ENCODE measurements at regions not wholly inside any gene's neighbourhood (a gene's known extent, or its start where the extent isn't known, plus 50 kb on each side); places are given as distances from the start of the nearest gene placed in this dataset.
"Not testable (repeated sequence)": the region's sequence is repeated elsewhere in the genome, so short reads cannot be mapped to it uniquely, and the experiment has no call there.

- H3K9me3 ChIP-seq (ENCODE audit: low read depth), result no peaks in the 10 kb centered on the region
- no peak overlapping the region for H3K27ac ChIP-seq
- no peaks in the 10 kb centered on the region for H3K36me3 ChIP-seq
- no peaks in the 10 kb centered on the region for H3K27me3 ChIP-seq
- no peak for TF ChIP-seq CTCF (IDR thresholded peaks at IDR 0.05; ENCODE audit: low read depth, low read length)
- no peak overlapping the region for H3K4me3 ChIP-seq
- DNase-seq (ENCODE audit: low read depth in 1 of 2, low spot score in 1 of 2), result no peak
- H3K4me1 ChIP-seq (ENCODE audit: low read depth), result no peaks in the 10 kb centered on the region
Measured at GRCh38 chr19:56912401-56913112, 72.0 kb upstream of the PEG3 start.

GRCh38 chr19:56913113-56913455 lies 72.6 kb upstream of the PEG3 start:
- not testable (repeated sequence) for H3K4me3 ChIP-seq; H3K9me3 ChIP-seq (ENCODE audit: low read depth); H3K4me1 ChIP-seq (ENCODE audit: low read depth); H3K27ac ChIP-seq; H3K27me3 ChIP-seq; H3K36me3 ChIP-seq; DNase-seq (ENCODE audit: low read depth in 1 of 2, low spot score in 1 of 2)

- H3K36me3 ChIP-seq, result no peaks in the 10 kb centered on the region
- no peaks in the 10 kb centered on the region for H3K4me1 ChIP-seq (ENCODE audit: low read depth)
- no peak for TF ChIP-seq CTCF (IDR thresholded peaks at IDR 0.05; ENCODE audit: low read depth, low read length)
- no peak overlapping the region for H3K27ac ChIP-seq
- no peaks in the 10 kb centered on the region for H3K9me3 ChIP-seq (ENCODE audit: low read depth)
- DNase-seq (ENCODE audit: low read depth in 1 of 2, low spot score in 1 of 2), result no peak
- H3K4me3 ChIP-seq, result no peak overlapping the region
- H3K27me3 ChIP-seq, result no peaks in the 10 kb centered on the region
Measured at GRCh38 chr19:56916528-56916927, 76.0 kb upstream of the PEG3 start.

- Histone ChIP-seq H3K27ac (no peak overlapping the region), H3K4me3 (no peak overlapping the region), H3K36me3 (no peaks in the 10 kb centered on the region), H3K27me3 (no peaks in the 10 kb centered on the region), H3K4me1 (ENCODE audit: low read depth) (no peaks in the 10 kb centered on the region), H3K9me3 (ENCODE audit: low read depth) (no peaks in the 10 kb centered on the region)
- no peak for TF ChIP-seq CTCF (IDR thresholded peaks at IDR 0.05; ENCODE audit: low read depth, low read length)
- DNase-seq (ENCODE audit: low read depth in 1 of 2, low spot score in 1 of 2), result no peak
Measured at GRCh38 chr19:56917529-56917928, 77.0 kb upstream of the PEG3 start.

- TF ChIP-seq CTCF (IDR thresholded peaks at IDR 0.05; ENCODE audit: low read depth, low read length), result no peak
- Histone ChIP-seq H3K36me3 (no peaks in the 10 kb centered on the region), H3K27ac (no peak overlapping the region), H3K9me3 (ENCODE audit: low read depth) (no peaks in the 10 kb centered on the region), H3K4me1 (ENCODE audit: low read depth) (no peaks in the 10 kb centered on the region), H3K4me3 (no peak overlapping the region), H3K27me3 (no peaks in the 10 kb centered on the region)
- no peak for DNase-seq (ENCODE audit: low read depth in 1 of 2, low spot score in 1 of 2)
Measured at GRCh38 chr19:56917998-56918397, 77.5 kb upstream of the PEG3 start.

- Histone ChIP-seq H3K4me3 (no peak overlapping the region), H3K27me3 (no peaks in the 10 kb centered on the region), H3K27ac (no peak overlapping the region), H3K4me1 (ENCODE audit: low read depth) (no peaks in the 10 kb centered on the region), H3K36me3 (no peaks in the 10 kb centered on the region), H3K9me3 (ENCODE audit: low read depth) (no peaks in the 10 kb centered on the region)
- DNase-seq (ENCODE audit: low read depth in 1 of 2, low spot score in 1 of 2), result no peak
- TF ChIP-seq CTCF (IDR thresholded peaks at IDR 0.05; ENCODE audit: low read depth, low read length), result no peak
Measured at GRCh38 chr19:56918682-56919307, 78.3 kb upstream of the PEG3 start.
